H1 (cell line): ENCODE measurements at regions not wholly inside any gene's neighbourhood (a gene's known extent, or its start where the extent isn't known, plus 50 kb on each side); places are given as distances from the start of the nearest gene placed in this dataset.

Experiments
- GTF2F1 ChIP-seq: IDR thresholded peaks from 2 replicates; pipeline ENCODE4 v1.6.1; 2012; ENCODE audit warnings: low read depth, low read length, improper control_type of control experiment, borderline replicate concordance
- POLR2A ChIP-seq, 2 experiments: IDR thresholded peaks; 1 replicate in 1 of 2; 2 replicates in 1 of 2; pipeline ENCODE4 v1.6.1; 2011; ENCODE audit warnings: low read depth in 2 of 2, low read length in 2 of 2, mild to moderate bottlenecking in 2 of 2; ENCODE audit errors: control extremely low read depth in 1 of 2
- SP4 ChIP-seq: IDR thresholded peaks from 2 replicates; pipeline ENCODE4 v1.6.1; 2012; ENCODE audit warnings: low read length, inconsistent platforms
- TEAD4 ChIP-seq: IDR thresholded peaks from 2 replicates; pipeline ENCODE4 v1.6.1; 2012; ENCODE audit warnings: low read depth, low read length, inconsistent platforms, mixed read lengths
- ZNF274 ChIP-seq: IDR thresholded peaks from 2 replicates; pipeline ENCODE4 v1.7.0; 2012; ENCODE audit warnings: low read length, borderline replicate concordance; ENCODE audit errors: extremely low read depth
- TF ChIP-seq, protein P1 (sequence below): IDR thresholded peaks from 2 replicates; pipeline ENCODE4 v1.6.1; 2011; ENCODE audit warnings: low read length, improper control_type of control experiment
- TF ChIP-seq, protein P2 (sequence below), 3 experiments: IDR thresholded peaks; 1 replicate in 2 of 3; 2 replicates in 1 of 3; pipeline versions ENCODE4 v1.5.1 to v1.6.1; 2011; ENCODE audit warnings: low read length in 3 of 3, mild to moderate bottlenecking in 3 of 3, inconsistent platforms in 2 of 3, low read depth in 1 of 3, moderate library complexity in 1 of 3; ENCODE audit not compliant: insufficient read depth in 1 of 3; ENCODE audit errors: control extremely low read depth in 1 of 3

DNA sequence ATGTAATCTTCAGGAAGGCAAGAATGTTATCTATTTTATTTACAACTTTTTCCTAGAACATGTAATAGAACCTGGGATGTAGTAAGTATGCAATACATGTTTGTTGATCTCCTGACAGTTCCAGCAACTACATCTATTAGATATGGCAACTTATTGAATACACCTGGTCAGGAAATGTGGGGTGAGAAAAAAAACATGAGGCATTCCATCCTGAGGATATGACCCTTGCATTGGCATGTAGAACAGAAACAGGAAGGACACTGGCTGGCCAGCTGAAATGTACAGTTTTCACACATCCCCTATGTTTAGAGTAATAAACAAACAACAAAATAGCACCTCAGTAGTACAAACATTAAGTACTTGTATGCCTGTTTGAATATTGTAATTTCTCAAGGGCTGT, 272.6 kb upstream of the NT5C1B start:
- TF ChIP-seq GTF2F1 (no peak), POLR2A (IDR thresholded peaks at IDR 0.05; ENCODE audit: control extremely low read depth in 1 of 2, low read depth in 2 of 2, low read length in 2 of 2) (no peak), TEAD4 (no peak), ZNF274 (no peak), SP4 (no peak)
- TF ChIP-seq, protein P1, sequence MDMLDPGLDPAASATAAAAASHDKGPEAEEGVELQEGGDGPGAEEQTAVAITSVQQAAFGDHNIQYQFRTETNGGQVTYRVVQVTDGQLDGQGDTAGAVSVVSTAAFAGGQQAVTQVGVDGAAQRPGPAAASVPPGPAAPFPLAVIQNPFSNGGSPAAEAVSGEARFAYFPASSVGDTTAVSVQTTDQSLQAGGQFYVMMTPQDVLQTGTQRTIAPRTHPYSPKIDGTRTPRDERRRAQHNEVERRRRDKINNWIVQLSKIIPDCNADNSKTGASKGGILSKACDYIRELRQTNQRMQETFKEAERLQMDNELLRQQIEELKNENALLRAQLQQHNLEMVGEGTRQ, result no peak
- TF ChIP-seq, protein P2, sequence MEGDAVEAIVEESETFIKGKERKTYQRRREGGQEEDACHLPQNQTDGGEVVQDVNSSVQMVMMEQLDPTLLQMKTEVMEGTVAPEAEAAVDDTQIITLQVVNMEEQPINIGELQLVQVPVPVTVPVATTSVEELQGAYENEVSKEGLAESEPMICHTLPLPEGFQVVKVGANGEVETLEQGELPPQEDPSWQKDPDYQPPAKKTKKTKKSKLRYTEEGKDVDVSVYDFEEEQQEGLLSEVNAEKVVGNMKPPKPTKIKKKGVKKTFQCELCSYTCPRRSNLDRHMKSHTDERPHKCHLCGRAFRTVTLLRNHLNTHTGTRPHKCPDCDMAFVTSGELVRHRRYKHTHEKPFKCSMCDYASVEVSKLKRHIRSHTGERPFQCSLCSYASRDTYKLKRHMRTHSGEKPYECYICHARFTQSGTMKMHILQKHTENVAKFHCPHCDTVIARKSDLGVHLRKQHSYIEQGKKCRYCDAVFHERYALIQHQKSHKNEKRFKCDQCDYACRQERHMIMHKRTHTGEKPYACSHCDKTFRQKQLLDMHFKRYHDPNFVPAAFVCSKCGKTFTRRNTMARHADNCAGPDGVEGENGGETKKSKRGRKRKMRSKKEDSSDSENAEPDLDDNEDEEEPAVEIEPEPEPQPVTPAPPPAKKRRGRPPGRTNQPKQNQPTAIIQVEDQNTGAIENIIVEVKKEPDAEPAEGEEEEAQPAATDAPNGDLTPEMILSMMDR (IDR thresholded peaks at IDR 0.05; ENCODE audit: control extremely low read depth in 1 of 3, insufficient read depth in 1 of 3, low read depth in 1 of 3, low read length in 3 of 3), result no peak
